Adrenal gland (tissue), 9 donors: ENCODE measurements at regions not wholly inside any gene's neighbourhood (a gene's known extent, or its start where the extent isn't known, plus 50 kb on each side); places are given as distances from the start of the nearest gene placed in this dataset.

ENCODE experiments used
- DNase-seq, 7 donors: peaks; one replicate each; pipeline ENCODE4 v3.0.0-alpha.2; 2019 to 2020
- H3K27ac ChIP-seq, 5 donors: fragments of 200-600 bp; sonication (generic) in 4 of 5; 1 replicate in 3 of 5; 2 replicates in 2 of 5; pipeline versions ENCODE4 v1.5.1 to v1.8.0; 2016 to 2020; ENCODE audit warnings: mild to moderate bottlenecking in 1 of 5
- H3K27me3 ChIP-seq: fragments of 200-600 bp; 2 replicates; pipeline ENCODE4 v1.8.0; 2021
- H3K36me3 ChIP-seq, 2 donors: fragments of 200-600 bp; replicated peaks in 1 of 2; 1 replicate in 1 of 2; 2 replicates in 1 of 2; pipeline versions ENCODE4 v1.5.1 to v1.8.0; 2018 to 2022
- H3K4me1 ChIP-seq, 2 donors: fragments of 200-600 bp; replicated peaks in 1 of 2; 1 replicate in 1 of 2; 2 replicates in 1 of 2; pipeline versions ENCODE4 v1.5.1 to v1.8.0; 2018 to 2021
- H3K4me3 ChIP-seq, 4 donors: fragments of 200-600 bp; sonication (generic) in 3 of 4; one replicate each; pipeline ENCODE4 v1.5.1; 2016 to 2018
- H3K9me3 ChIP-seq, 3 donors: fragments of 200-600 bp; sonication (generic) in 1 of 3; replicated peaks in 1 of 3; 1 replicate in 2 of 3; 2 replicates in 1 of 3; pipeline versions ENCODE4 v1.5.1 to v1.8.0; 2016 to 2021
- POLR2A ChIP-seq, 2 donors: fragments of 450-650 bp; IDR thresholded peaks; one replicate each; pipeline ENCODE4 v1.6.1; 2017; ENCODE audit warnings: antibody characterized with exemption in 2 of 2, mild to moderate bottlenecking in 2 of 2, moderate library complexity in 1 of 2
- WGBS, 4 donors: extraction: QIAGEN DNeasy Blood & Tissue Kit in 2 of 4; methylation state at CpG; one replicate each; pipeline versions ENCODE4 v1.1.5 to v1.1.7; 2013 to 2017; 5-methylcytosine and 5-hydroxymethylcytosine counted together
- intact Hi-C, 2 donors: fragments of 100-400 bp; cut with DNase I; formaldehyde crosslinking; loops; one replicate each; pipeline versions ENCODE4 v1.14.1 to v1.15.0; 2022 to 2023
- TF ChIP-seq, protein P1 (sequence below), 6 experiments: fragments of 450-650 bp in 4 of 6; fragments of 200-600 bp in 2 of 6; sonication (generic) in 1 of 6; IDR thresholded peaks; 1 replicate in 5 of 6; 2 replicates in 1 of 6; pipeline versions ENCODE4 v1.5.1 to v1.8.0; 2016 to 2021; ENCODE audit warnings: antibody characterized with exemption in 6 of 6, mild to moderate bottlenecking in 2 of 6, moderate library complexity in 1 of 6
- donor health status: healthy with polysubstance abuse.
- donor health status: Bipolar disorder and iron deficiency.
- donor health status: DM: yes; HTN: yes; CAD: no.
- donor health status: DM: no; HTN: no; CAD: no.
- donor health status: DM: no; HTN: no; CAD: no.

DNA sequence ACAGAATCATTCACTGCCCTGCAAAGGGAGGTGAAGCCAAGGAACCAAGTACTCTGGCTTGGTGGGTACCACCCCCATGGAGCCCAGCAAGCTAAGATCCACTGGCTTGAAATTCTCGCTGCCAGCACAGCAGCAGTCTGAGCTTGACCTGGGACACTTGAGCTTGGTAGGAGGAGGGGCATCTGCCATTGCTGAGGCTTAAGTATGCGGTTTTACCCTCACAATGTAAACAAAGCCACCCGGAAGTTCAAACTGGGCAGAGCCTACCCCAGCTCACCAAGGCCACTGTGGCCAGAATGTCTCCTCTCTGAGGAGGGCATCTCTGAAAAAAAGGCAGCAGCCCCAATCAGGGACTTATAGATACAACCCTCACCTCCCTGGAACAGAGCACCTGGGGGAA is 1050.0 kb upstream of the GHITM start:
- no peak overlapping the region for H3K4me3 ChIP-seq
- H3K4me1 ChIP-seq: no peaks in the 10 kb centered on the region
- DNase-seq: no peak
- no peaks in the 10 kb centered on the region for H3K36me3 ChIP-seq
- H3K27me3 ChIP-seq: no peaks in the 10 kb centered on the region
- 70 to 81% (median 77%) methylated on average over 3 of the region's 3 CpGs for WGBS, 4 donors
- H3K9me3 ChIP-seq: no peaks in the 10 kb centered on the region
- no peak overlapping the region for H3K27ac ChIP-seq
- intact Hi-C loops: no loop called here
- no peak for TF ChIP-seq POLR2A (IDR thresholded peaks at IDR 0.05)
- TF ChIP-seq, protein P1, sequence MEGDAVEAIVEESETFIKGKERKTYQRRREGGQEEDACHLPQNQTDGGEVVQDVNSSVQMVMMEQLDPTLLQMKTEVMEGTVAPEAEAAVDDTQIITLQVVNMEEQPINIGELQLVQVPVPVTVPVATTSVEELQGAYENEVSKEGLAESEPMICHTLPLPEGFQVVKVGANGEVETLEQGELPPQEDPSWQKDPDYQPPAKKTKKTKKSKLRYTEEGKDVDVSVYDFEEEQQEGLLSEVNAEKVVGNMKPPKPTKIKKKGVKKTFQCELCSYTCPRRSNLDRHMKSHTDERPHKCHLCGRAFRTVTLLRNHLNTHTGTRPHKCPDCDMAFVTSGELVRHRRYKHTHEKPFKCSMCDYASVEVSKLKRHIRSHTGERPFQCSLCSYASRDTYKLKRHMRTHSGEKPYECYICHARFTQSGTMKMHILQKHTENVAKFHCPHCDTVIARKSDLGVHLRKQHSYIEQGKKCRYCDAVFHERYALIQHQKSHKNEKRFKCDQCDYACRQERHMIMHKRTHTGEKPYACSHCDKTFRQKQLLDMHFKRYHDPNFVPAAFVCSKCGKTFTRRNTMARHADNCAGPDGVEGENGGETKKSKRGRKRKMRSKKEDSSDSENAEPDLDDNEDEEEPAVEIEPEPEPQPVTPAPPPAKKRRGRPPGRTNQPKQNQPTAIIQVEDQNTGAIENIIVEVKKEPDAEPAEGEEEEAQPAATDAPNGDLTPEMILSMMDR (IDR thresholded peaks at IDR 0.05): no peak

DNA sequence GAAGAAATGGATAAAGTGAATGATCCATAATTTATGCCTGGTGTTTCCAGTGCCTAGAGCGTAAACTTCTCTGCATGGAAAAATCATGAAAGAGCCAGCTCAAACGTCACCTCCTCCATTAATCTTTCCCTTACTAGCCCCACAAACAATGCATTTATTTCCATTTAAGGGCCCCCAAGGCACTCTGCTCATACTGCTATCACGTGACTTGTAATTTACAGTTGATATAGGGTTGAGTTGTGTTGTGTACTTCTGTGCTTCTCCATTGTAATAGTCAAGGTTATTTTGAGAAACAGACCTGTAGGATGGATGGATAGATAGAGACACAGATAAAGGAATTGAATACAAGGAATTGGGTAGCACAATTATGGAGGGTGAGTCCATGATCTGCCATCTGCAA is 1034.7 kb upstream of the GHITM start:
- H3K4me1 ChIP-seq: no peaks in the 10 kb centered on the region
- intact Hi-C loops: no loop called here
- H3K27ac ChIP-seq: no peak overlapping the region
- no peak overlapping the region for H3K4me3 ChIP-seq
- H3K9me3 ChIP-seq: no peaks in the 10 kb centered on the region
- WGBS, 4 donors: 61 to 74% (median 70%) methylated on average over 3 of the region's 3 CpGs
- TF ChIP-seq, protein P1 (IDR thresholded peaks at IDR 0.05): no peak
- TF ChIP-seq POLR2A (IDR thresholded peaks at IDR 0.05): no peak
- H3K27me3 ChIP-seq: no peaks in the 10 kb centered on the region
- no peak for DNase-seq
- H3K36me3 ChIP-seq: no peaks in the 10 kb centered on the region

DNA sequence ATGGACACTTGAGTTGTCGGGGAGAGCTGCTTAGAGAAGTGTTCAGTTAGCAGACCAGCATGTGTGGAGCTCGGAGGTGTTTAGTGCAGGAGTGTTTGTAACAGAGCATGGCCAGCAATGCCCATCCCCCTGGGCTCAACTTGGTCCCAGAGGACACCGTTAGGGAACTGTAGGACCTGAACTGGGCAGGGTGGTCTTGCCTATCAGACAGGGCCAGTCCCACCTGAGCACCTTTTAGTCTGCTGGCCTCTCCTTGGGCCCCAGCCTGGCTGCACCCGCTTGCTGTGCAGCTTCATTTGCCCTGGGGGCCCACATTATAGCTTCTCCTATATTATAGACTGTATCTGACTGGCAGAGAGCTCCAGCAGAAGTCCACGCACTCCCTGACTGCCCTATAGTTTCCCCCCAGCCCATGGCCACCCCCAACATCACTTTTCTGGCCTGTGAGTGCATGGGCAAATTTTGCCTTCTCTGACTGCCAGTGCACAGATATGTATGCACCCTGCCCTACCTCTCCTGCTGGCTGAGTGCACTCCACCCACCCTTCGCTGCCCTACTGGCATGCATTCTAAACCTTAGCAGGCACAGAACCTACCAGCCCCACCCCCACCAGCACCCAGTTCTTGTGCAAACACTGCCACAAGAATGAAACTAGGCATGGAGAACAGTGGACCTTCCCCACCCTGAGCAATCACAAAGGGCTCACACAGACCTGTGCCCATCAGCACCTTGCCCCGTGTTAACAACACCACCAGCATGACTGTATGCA is 1030.6 kb upstream of the GHITM start:
- DNase-seq: no peak
- no peak for TF ChIP-seq POLR2A (IDR thresholded peaks at IDR 0.05)
- TF ChIP-seq, protein P1 (IDR thresholded peaks at IDR 0.05): no peak
- intact Hi-C loops: no loop called here
- Histone ChIP-seq H3K27ac (no peak overlapping the region), H3K4me3 (no peak overlapping the region), H3K4me1 (no peaks in the 10 kb centered on the region), H3K27me3 (no peaks in the 10 kb centered on the region), H3K36me3 (no peaks in the 10 kb centered on the region), H3K9me3 (peaks cover 0 to 5% (median 0%) of the 10 kb centered on the region in 3 donors)
- 70 to 87% (median 81%) methylated on average over 6 to 7 of the region's 7 CpGs for WGBS, 4 donors

DNA sequence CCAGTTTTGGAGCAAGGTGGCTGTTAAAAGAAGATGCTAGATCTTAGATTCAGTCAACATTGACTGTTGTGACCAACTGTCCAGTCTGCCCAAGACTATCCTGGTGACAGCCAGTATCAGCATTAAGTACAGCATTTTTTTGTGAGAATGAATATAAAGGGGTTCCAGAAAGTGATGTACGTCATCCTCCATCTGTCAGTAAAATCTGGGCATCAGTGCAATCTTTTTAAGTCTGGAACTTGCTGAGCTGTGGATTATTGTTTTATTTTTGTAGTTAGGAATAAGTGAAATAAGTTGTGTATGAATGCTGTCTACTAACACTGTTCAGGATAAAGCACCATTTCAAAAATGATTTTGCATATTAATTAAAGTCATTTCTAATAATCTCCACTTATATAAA is 1020.0 kb upstream of the GHITM start:
- Histone ChIP-seq H3K4me1 (no peaks in the 10 kb centered on the region), H3K27me3 (no peaks in the 10 kb centered on the region), H3K36me3 (no peaks in the 10 kb centered on the region), H3K4me3 (no peak overlapping the region), H3K27ac (no peak overlapping the region), H3K9me3 (no peaks in the 10 kb centered on the region)
- intact Hi-C loops: no loop called here
- WGBS, 4 donors: 47 to 76% (median 72%) methylated on average over 1 of the region's 1 CpG
- DNase-seq: no peak
- TF ChIP-seq, protein P1 (IDR thresholded peaks at IDR 0.05): no peak
- no peak for TF ChIP-seq POLR2A (IDR thresholded peaks at IDR 0.05)
